ENCODE measurements at regions not wholly inside any gene's neighbourhood (a gene's known extent, or its start where the extent isn't known, plus 50 kb on each side); places are given as distances from the start of the nearest gene placed in this dataset.

GRCh38 chr3:118530350-118530922 lies 504.2 kb downstream of the IGSF11 start:
- TF ChIP-seq POLR2AphosphoS5 (IDR thresholded peaks at IDR 0.05): no peak
- no peak for TF ChIP-seq POLR2A (IDR thresholded peaks at IDR 0.05)
